ENCODE measurements at regions not wholly inside any gene's neighbourhood (a gene's known extent, or its start where the extent isn't known, plus 50 kb on each side); places are given as distances from the start of the nearest gene placed in this dataset.
A peak's percentile ranks its signal among the peaks of the same experiment; 100 is the strongest.

GRCh38 chr3:174440253-174440701 is 418.9 kb upstream of the NAALADL2 start:
- no peak for DNase-seq (ENCODE audit: low read depth in 1 of 2, low spot score in 1 of 2)
- TF ChIP-seq JUND (IDR thresholded peaks at IDR 0.05; ENCODE audit: low read depth): no peak
- in situ Hi-C loops (cut with HindIII; ENCODE audit: low pct_unique_long_range_greater_than_20kb, low sequenced_read_pairs): no loop called here

GRCh38 chr3:174440741-174441587 is 418.2 kb upstream of the NAALADL2 start:
- peak; percentile 64 to 98 for DNase-seq (ENCODE audit: low read depth in 1 of 2, low spot score in 1 of 2)
- TF ChIP-seq JUND (IDR thresholded peaks at IDR 0.05; ENCODE audit: low read depth): peak; percentile 48; the same call in 1 of the 2 replicates
- in situ Hi-C loops (cut with HindIII; ENCODE audit: low pct_unique_long_range_greater_than_20kb, low sequenced_read_pairs): no loop called here

GRCh38 chr3:174441588-174442301 is 417.4 kb upstream of the NAALADL2 start:
- in situ Hi-C loops (cut with HindIII; ENCODE audit: low pct_unique_long_range_greater_than_20kb, low sequenced_read_pairs): no loop called here
- peak in 1 of 2 experiments; percentile 63 for DNase-seq (ENCODE audit: low read depth in 1 of 2, low spot score in 1 of 2)

DNA sequence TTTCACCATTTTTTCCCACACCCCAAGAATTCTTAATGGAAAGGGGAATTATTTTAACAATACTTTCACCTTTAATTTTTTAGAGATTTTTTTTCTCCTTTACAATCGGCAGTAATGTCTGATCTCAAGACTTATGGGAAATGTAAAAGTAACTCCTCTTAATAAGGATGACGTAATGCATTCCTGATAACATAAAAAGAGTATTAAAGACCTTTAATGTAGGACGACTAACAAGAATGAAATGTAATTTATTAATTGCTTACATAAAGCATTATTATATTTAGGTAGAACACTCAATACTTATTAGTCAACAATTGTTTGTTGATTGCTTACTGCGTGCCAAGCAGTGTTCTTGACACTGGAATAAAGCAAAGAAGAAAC is 416.8 kb upstream of the NAALADL2 start:
- no peak for TF ChIP-seq JUND (IDR thresholded peaks at IDR 0.05; ENCODE audit: low read depth)
- in situ Hi-C loops (cut with HindIII; ENCODE audit: low pct_unique_long_range_greater_than_20kb, low sequenced_read_pairs): no loop called here
- DNase-seq (ENCODE audit: low read depth in 1 of 2, low spot score in 1 of 2): no peak

More at GRCh38 chr3:174441588-174442301, 417.4 kb upstream of the NAALADL2 start:
- TF ChIP-seq JUND (IDR thresholded peaks at IDR 0.05; ENCODE audit: low read depth): no peak

DNA sequence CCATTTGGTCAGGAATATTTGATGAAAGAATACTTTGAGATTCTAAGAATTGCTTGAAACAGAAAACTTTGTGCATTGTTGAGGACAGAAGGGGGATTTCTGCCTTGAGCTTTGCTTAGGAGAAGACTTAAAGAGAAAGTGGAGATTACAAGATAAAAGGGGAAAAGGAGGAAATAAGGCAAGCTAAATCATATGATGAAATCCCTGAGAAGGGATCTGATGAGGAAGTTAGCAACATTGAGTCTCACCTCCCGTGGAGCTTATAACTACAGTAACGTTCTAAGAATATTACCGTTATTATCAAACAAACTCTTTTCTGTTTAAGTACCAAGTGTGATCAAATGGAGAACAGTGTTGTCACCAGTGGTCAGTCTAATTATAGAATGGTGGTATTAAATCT is 414.7 kb upstream of the NAALADL2 start:
- TF ChIP-seq JUND (IDR thresholded peaks at IDR 0.05; ENCODE audit: low read depth): no peak
- in situ Hi-C loops (cut with HindIII; ENCODE audit: low pct_unique_long_range_greater_than_20kb, low sequenced_read_pairs): no loop called here
- no peak for DNase-seq (ENCODE audit: low read depth in 1 of 2, low spot score in 1 of 2)

DNA sequence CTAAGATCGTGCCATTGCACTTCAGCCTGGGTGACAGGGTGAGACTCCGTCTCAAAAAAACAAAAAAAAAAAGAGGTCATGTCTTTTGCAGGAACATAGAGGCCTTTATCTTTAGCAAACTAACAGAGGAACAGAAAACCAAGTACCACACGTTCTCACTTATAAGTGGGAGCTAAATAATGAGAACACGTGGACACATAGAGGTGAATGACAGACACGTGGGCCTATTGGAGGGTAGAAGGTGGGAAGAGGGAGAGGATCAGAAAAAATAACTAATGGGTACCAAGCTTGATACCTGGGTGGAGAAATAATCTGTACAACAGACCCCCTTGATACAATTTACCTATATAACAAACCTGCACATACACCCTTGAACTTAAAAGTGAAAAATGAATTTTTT is 401.4 kb upstream of the NAALADL2 start:
- no peak for TF ChIP-seq JUND (IDR thresholded peaks at IDR 0.05; ENCODE audit: low read depth)
- in situ Hi-C loops (cut with HindIII; ENCODE audit: low pct_unique_long_range_greater_than_20kb, low sequenced_read_pairs): no loop called here
- no peak for DNase-seq (ENCODE audit: low read depth in 1 of 2, low spot score in 1 of 2)

GRCh38 chr3:174460831-174461230 is 398.3 kb upstream of the NAALADL2 start:
- in situ Hi-C loops (cut with HindIII; ENCODE audit: low pct_unique_long_range_greater_than_20kb, low sequenced_read_pairs): no loop called here

GRCh38 chr3:174462916-174463315 is 396.2 kb upstream of the NAALADL2 start:
- no peak for TF ChIP-seq JUND (IDR thresholded peaks at IDR 0.05; ENCODE audit: low read depth)
- in situ Hi-C loops (cut with HindIII; ENCODE audit: low pct_unique_long_range_greater_than_20kb, low sequenced_read_pairs): no loop called here
- DNase-seq (ENCODE audit: low read depth in 1 of 2, low spot score in 1 of 2): no peak

More at GRCh38 chr3:174460831-174461230, 398.3 kb upstream of the NAALADL2 start:
- TF ChIP-seq JUND (IDR thresholded peaks at IDR 0.05; ENCODE audit: low read depth): no peak
- DNase-seq (ENCODE audit: low read depth in 1 of 2, low spot score in 1 of 2): no peak

DNA sequence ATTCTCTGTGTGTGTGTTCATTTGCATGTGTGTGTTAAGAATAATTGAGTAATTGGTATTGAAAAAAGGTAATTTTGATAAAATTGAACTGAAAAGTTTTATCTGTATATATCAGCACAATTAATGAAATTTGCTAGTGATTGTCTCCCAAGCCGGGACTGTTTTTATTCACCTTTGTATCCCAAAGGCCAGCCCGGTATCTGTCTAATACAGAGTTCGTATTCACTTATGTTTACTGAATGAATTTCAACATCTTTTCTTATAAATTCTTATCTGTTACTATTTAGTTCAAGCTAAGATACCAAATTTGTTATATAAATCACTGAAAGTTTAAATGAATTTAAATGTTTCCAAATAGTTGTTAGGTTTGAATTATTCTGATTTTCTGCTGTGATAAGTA is 394.0 kb upstream of the NAALADL2 start:
- in situ Hi-C loops (cut with HindIII; ENCODE audit: low pct_unique_long_range_greater_than_20kb, low sequenced_read_pairs): no loop called here
- no peak for DNase-seq (ENCODE audit: low read depth in 1 of 2, low spot score in 1 of 2)
- no peak for TF ChIP-seq JUND (IDR thresholded peaks at IDR 0.05; ENCODE audit: low read depth)

GRCh38 chr3:174466471-174467054 is 392.6 kb upstream of the NAALADL2 start:
- no peak for TF ChIP-seq JUND (IDR thresholded peaks at IDR 0.05; ENCODE audit: low read depth)
- no peak for DNase-seq (ENCODE audit: low read depth in 1 of 2, low spot score in 1 of 2)
- in situ Hi-C loops (cut with HindIII; ENCODE audit: low pct_unique_long_range_greater_than_20kb, low sequenced_read_pairs): no loop called here

GRCh38 chr3:174477491-174477890 is 381.6 kb upstream of the NAALADL2 start:
- in situ Hi-C loops (cut with HindIII; ENCODE audit: low pct_unique_long_range_greater_than_20kb, low sequenced_read_pairs): no loop called here
- no peak for TF ChIP-seq JUND (IDR thresholded peaks at IDR 0.05; ENCODE audit: low read depth)
- DNase-seq (ENCODE audit: low read depth in 1 of 2, low spot score in 1 of 2): peak in 1 of 2 experiments; percentile 69

DNA sequence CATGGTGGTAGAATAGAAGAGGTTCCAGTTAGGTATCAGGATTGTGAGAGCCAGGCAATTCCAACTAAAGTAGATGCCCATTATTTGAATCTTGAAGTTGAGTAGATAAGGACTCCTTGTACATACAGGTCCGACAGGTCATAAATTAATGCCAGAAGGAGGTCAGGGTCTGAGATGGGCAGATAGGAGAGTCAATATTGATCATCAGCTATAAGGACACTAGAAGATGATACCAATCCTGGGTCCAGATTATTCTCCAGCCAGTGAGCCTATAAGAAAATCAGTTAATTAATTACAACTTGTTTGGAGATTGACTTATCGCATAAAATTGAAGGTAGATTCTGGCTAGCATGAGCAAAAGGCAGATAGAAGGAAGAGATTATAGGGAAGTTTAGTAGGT is 378.4 kb upstream of the NAALADL2 start:
- TF ChIP-seq JUND (IDR thresholded peaks at IDR 0.05; ENCODE audit: low read depth): peak; percentile 80; the same call in 1 of the 2 replicates
- DNase-seq (ENCODE audit: low read depth in 1 of 2, low spot score in 1 of 2): peak in 1 of 2 experiments; percentile 68
- in situ Hi-C loops (cut with HindIII; ENCODE audit: low pct_unique_long_range_greater_than_20kb, low sequenced_read_pairs): no loop called here

DNA sequence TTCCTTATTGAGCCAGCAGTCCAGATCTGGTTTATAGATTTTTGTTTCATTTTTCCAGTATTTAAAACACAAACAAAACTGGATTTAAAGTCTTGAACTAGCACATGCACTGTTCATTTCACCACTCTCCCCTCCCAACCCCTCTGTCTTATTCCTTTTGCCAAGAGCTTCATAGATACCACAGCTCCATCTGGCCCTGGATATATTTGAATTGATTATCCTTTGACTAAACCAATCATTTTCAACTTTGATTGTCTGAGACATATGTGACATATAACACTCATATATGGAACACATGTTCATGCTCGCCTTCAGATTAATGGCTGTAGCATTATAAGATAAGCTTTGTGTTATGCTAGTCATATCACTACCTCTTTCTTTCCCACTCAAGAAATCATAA is 376.6 kb upstream of the NAALADL2 start:
- DNase-seq (ENCODE audit: low read depth in 1 of 2, low spot score in 1 of 2): no peak
- no peak for TF ChIP-seq JUND (IDR thresholded peaks at IDR 0.05; ENCODE audit: low read depth)
- in situ Hi-C loops (cut with HindIII; ENCODE audit: low pct_unique_long_range_greater_than_20kb, low sequenced_read_pairs): no loop called here
